PC-9 (cell line): ENCODE measurements at regions not wholly inside any gene's neighbourhood (a gene's known extent, or its start where the extent isn't known, plus 50 kb on each side); places are given as distances from the start of the nearest gene placed in this dataset.

Source experiments
- CTCF ChIP-seq: fragments of 200-600 bp; sonication (generic); conservative IDR thresholded peaks from 2 replicates; pipeline ENCODE4 v1.6.1; 2017; ENCODE audit warnings: mixed run types, antibody characterized with exemption, mild to moderate bottlenecking, moderate library complexity
- EZH2 ChIP-seq: fragments of 200-600 bp; sonication (generic); IDR thresholded peaks from 2 replicates; pipeline ENCODE4 v1.8.0; 2017; ENCODE audit warnings: antibody characterized with exemption, low read depth

- no peak for TF ChIP-seq CTCF
- no peak for TF ChIP-seq EZH2
Observed at GRCh38 chr1:169024800-169025271, 81.7 kb upstream of the ATP1B1 start.
